ENCODE measurements at regions not wholly inside any gene's neighbourhood (a gene's known extent, or its start where the extent isn't known, plus 50 kb on each side); places are given as distances from the start of the nearest gene placed in this dataset.
"Not testable (repeated sequence)": the region's sequence is repeated elsewhere in the genome, so short reads cannot be mapped to it uniquely, and the experiment has no call there.

- intact Hi-C loops (cut with DNase I): loop anchor here (10.0 kb wide), 1 partner anchor 360 kb away; no protein-coding TSS in a partner anchor
- no peak for DNase-seq (ENCODE audit: low spot score)
- ATAC-seq: no peak
These were observed 139.1 kb upstream of the MYO10 start for GRCh38 chr5:17075236-17075635.

GRCh38 chr5:17076272-17076671 is 140.2 kb upstream of the MYO10 start:
- ATAC-seq: no peak
- intact Hi-C loops (cut with DNase I): loop anchor here (10.0 kb wide), 1 partner anchor 359 kb away; no protein-coding TSS in a partner anchor
- DNase-seq (ENCODE audit: low spot score): no peak

- intact Hi-C loops (cut with DNase I): loop anchor here (10.0 kb wide), 1 partner anchor 357 kb away; no protein-coding TSS in a partner anchor
- no peak for ATAC-seq
- no peak for DNase-seq (ENCODE audit: low spot score)
These were observed 139.8 kb upstream of the BASP1 start for GRCh38 chr5:17077440-17078233.

GRCh38 chr5:17079562-17079961 is 137.9 kb upstream of the BASP1 start:
- intact Hi-C loops (cut with DNase I): loop anchor here (10.0 kb wide), 1 partner anchor 355 kb away; no protein-coding TSS in a partner anchor
- DNase-seq (ENCODE audit: low spot score): no peak
- no peak for ATAC-seq

- intact Hi-C loops (cut with DNase I): no loop called here
- ATAC-seq: no peak
- DNase-seq (ENCODE audit: low spot score): no peak
These were observed 137.1 kb upstream of the BASP1 start for GRCh38 chr5:17080361-17080760.

- intact Hi-C loops (cut with DNase I): no loop called here
- DNase-seq (ENCODE audit: low spot score): no peak
- peak; percentile 15 for ATAC-seq
These were observed 136.3 kb upstream of the BASP1 start for GRCh38 chr5:17081142-17081541.

GRCh38 chr5:17083276-17083675 is 134.2 kb upstream of the BASP1 start:
- ATAC-seq; intact Hi-C loops (cut with DNase I); DNase-seq (ENCODE audit: low spot score): not testable (repeated sequence)

- intact Hi-C loops (cut with DNase I): no loop called here
- peak; percentile 20 for ATAC-seq
- no peak for DNase-seq (ENCODE audit: low spot score)
These were observed 130.4 kb upstream of the BASP1 start for GRCh38 chr5:17087035-17087434.

GRCh38 chr5:17088051-17088450 is 129.4 kb upstream of the BASP1 start:
- DNase-seq (ENCODE audit: low spot score) (no peak), ATAC-seq (no peak)
- intact Hi-C loops (cut with DNase I): no loop called here

GRCh38 chr5:17089001-17089400 is 128.4 kb upstream of the BASP1 start:
- DNase-seq (ENCODE audit: low spot score) (no peak), ATAC-seq (no peak)
- intact Hi-C loops (cut with DNase I): no loop called here

- DNase-seq (ENCODE audit: low spot score) (no peak), ATAC-seq (no peak)
- intact Hi-C loops (cut with DNase I): no loop called here
These were observed 127.7 kb upstream of the BASP1 start for GRCh38 chr5:17089690-17090089.

- no peak for DNase-seq (ENCODE audit: low spot score)
- no peak for ATAC-seq
- intact Hi-C loops (cut with DNase I): no loop called here
These were observed 126.6 kb upstream of the BASP1 start for GRCh38 chr5:17090839-17091238.

- no peak for DNase-seq (ENCODE audit: low spot score)
- ATAC-seq: no peak
- intact Hi-C loops (cut with DNase I): no loop called here
These were observed 122.6 kb upstream of the BASP1 start for GRCh38 chr5:17094830-17095229.

- ATAC-seq (no peak), DNase-seq (ENCODE audit: low spot score) (no peak)
- intact Hi-C loops (cut with DNase I): no loop called here
These were observed 120.3 kb upstream of the BASP1 start for GRCh38 chr5:17096952-17097695.

- DNase-seq (ENCODE audit: low spot score) (no peak), ATAC-seq (no peak)
- intact Hi-C loops (cut with DNase I): no loop called here
These were observed 117.5 kb upstream of the BASP1 start for GRCh38 chr5:17099946-17100345.

GRCh38 chr5:17103461-17103860 is 114.0 kb upstream of the BASP1 start:
- DNase-seq (ENCODE audit: low spot score): no peak
- ATAC-seq: no peak
- intact Hi-C loops (cut with DNase I): no loop called here

- DNase-seq (ENCODE audit: low spot score) (no peak), ATAC-seq (peak; percentile 93)
- intact Hi-C loops (cut with DNase I): no loop called here
These were observed 111.5 kb upstream of the BASP1 start for GRCh38 chr5:17105744-17106418.

GRCh38 chr5:17106521-17106920 is 110.9 kb upstream of the BASP1 start:
- DNase-seq (ENCODE audit: low spot score) (no peak), ATAC-seq (peak; percentile 31)
- intact Hi-C loops (cut with DNase I): no loop called here

GRCh38 chr5:17112091-17112716 is 105.2 kb upstream of the BASP1 start:
- DNase-seq (ENCODE audit: low spot score); intact Hi-C loops (cut with DNase I): not testable (repeated sequence)
- peak; percentile 70 for ATAC-seq

Measured in sciatic nerve (tissue), 2 donors.